ENCODE measurements at regions not wholly inside any gene's neighbourhood (a gene's known extent, or its start where the extent isn't known, plus 50 kb on each side); places are given as distances from the start of the nearest gene placed in this dataset.

DNA sequence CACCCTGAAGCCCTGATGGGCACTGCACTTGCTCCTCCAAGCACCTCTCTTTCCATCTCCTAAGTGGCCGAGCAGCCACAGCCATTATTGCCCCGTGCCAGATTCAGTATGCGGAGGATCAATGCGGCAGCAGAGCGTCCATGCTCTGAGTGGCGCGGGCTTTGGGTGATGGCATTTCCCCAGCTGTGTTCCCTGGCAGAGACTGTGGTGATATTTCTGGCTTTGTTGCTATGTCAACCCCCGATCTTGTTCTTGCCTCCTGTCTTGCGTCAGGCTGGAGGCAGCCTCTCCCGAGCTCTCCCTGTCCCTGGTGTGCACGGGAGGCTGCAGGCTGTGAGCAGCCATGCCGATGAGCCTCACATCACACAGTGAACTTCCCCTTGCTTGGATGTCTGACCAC lies 1018.6 kb downstream of the TBC1D22A start:
- H4K20me1 ChIP-seq (ENCODE audit: insufficient read depth, low read depth, low read length), result no peaks in the 10 kb centered on the region
- no peak overlapping the region for H3K4me3 ChIP-seq (ENCODE audit: low read length)
- no peaks in the 10 kb centered on the region for H3K27me3 ChIP-seq (ENCODE audit: low read length)
- no peak overlapping the region for H3K9ac ChIP-seq (ENCODE audit: low read length)
- H3K9me3 ChIP-seq (ENCODE audit: low read length), result no peaks in the 10 kb centered on the region
- no peaks in the 10 kb centered on the region for H3K36me3 ChIP-seq (ENCODE audit: insufficient read depth, low read length)
- no peaks in the 10 kb centered on the region for H3K4me1 ChIP-seq (ENCODE audit: low read length)
- no peak for DNase-seq
- H3K9me2 ChIP-seq (replicated peaks; ENCODE audit: insufficient read depth, low read length), result no peaks in the 10 kb centered on the region
- H2AFZ ChIP-seq (ENCODE audit: low read length), result no peak overlapping the region
- no peak overlapping the region for H3K27ac ChIP-seq (ENCODE audit: low read length)
- no peak overlapping the region for H3K4me2 ChIP-seq (ENCODE audit: low read depth, low read length, poor library complexity, severe bottlenecking)
- no peaks in the 10 kb centered on the region for H3K79me2 ChIP-seq (ENCODE audit: low read length)

DNA sequence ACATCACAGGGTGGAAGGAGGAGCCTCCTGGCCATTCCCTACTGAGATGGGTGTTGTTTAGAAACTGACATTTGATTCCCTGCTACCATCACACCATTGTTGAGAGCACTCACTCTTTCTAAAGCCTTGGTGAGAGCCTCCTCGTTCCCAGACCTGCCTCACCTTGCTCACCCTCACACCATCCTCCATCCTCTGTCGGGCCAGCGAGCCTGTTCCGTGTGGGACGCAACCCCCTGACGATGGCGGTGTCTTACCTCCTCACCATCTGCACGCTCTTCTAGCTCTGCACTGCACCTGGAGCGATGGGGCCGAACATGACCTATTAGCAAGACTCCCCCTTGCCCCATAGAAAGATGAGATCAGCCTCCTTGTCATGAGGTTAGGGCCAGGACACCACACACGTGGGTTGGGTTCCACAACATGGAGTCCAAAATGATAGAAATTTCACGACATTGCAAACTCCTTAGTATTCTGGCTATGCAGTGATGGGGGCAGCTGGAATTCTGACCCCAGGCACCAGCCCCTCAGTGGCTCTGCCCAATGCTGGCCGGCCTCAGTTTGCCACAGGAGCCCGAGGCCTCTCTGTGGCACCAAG lies 1017.9 kb downstream of the TBC1D22A start:
- H3K27ac ChIP-seq (ENCODE audit: low read length), result no peak overlapping the region
- H4K20me1 ChIP-seq (ENCODE audit: insufficient read depth, low read depth, low read length), result no peaks in the 10 kb centered on the region
- H3K4me3 ChIP-seq (ENCODE audit: low read length), result no peak overlapping the region
- no peaks in the 10 kb centered on the region for H3K4me1 ChIP-seq (ENCODE audit: low read length)
- no peaks in the 10 kb centered on the region for H3K79me2 ChIP-seq (ENCODE audit: low read length)
- DNase-seq, result no peak
- no peaks in the 10 kb centered on the region for H3K27me3 ChIP-seq (ENCODE audit: low read length)
- H3K4me2 ChIP-seq (ENCODE audit: low read depth, low read length, poor library complexity, severe bottlenecking), result no peak overlapping the region
- H3K9me2 ChIP-seq (replicated peaks; ENCODE audit: insufficient read depth, low read length), result no peaks in the 10 kb centered on the region
- H3K9ac ChIP-seq (ENCODE audit: low read length), result no peak overlapping the region
- H2AFZ ChIP-seq (ENCODE audit: low read length), result no peak overlapping the region
- no peaks in the 10 kb centered on the region for H3K36me3 ChIP-seq (ENCODE audit: insufficient read depth, low read length)
- no peaks in the 10 kb centered on the region for H3K9me3 ChIP-seq (ENCODE audit: low read length)

DNA sequence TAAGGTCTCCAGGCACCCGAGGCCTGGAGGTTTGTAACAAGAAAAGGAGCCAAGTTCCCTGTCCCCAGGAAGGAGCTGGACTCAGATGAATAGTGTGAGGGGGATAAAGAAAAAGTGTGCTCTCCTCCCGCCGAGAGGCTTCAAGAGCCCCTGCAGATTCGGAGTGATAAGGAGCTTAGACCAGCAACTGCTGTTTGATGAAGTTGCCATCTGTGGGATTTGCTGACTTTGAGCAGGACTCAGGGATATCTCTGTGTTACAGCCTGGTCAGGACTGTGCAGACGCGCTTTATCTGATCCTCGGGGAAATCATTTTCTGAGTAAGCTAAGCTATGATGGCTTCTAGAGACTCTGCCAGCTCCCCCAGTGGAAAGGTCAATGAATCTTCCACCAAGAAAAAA lies 1017.0 kb downstream of the TBC1D22A start:
- H3K4me1 ChIP-seq (ENCODE audit: low read length), result no peaks in the 10 kb centered on the region
- H3K9me3 ChIP-seq (ENCODE audit: low read length), result no peaks in the 10 kb centered on the region
- H3K9me2 ChIP-seq (replicated peaks; ENCODE audit: insufficient read depth, low read length), result no peaks in the 10 kb centered on the region
- no peak overlapping the region for H3K4me3 ChIP-seq (ENCODE audit: low read length)
- no peak overlapping the region for H3K27ac ChIP-seq (ENCODE audit: low read length)
- no peak overlapping the region for H3K9ac ChIP-seq (ENCODE audit: low read length)
- H4K20me1 ChIP-seq (ENCODE audit: insufficient read depth, low read depth, low read length), result no peaks in the 10 kb centered on the region
- no peaks in the 10 kb centered on the region for H3K36me3 ChIP-seq (ENCODE audit: insufficient read depth, low read length)
- no peak overlapping the region for H3K4me2 ChIP-seq (ENCODE audit: low read depth, low read length, poor library complexity, severe bottlenecking)
- DNase-seq, result no peak
- H2AFZ ChIP-seq (ENCODE audit: low read length), result no peak overlapping the region
- no peaks in the 10 kb centered on the region for H3K27me3 ChIP-seq (ENCODE audit: low read length)
- H3K79me2 ChIP-seq (ENCODE audit: low read length), result no peaks in the 10 kb centered on the region

DNA sequence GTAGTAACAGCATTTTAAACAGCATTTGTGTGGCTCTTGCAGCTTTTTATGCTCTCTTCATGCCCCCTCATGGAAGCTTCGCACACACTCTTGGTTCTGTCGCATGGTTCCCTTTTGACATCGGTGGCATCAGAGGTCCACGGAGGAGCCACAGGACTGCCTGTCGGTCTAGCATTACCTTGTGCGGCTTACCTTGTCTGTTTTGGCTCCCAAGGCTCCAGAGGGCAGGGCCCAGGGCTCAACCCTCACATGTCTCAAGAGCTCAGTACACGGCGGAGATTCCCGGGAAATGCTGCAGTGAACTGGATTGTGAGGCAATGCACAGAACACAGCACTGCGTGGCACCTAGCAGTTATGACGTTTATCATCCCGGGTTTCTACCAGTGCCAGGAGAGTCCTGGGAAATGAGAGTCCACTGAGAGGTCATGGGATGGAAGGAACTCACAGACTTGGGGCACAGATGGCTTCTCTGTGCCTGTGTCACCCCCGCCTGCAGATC lies 1015.8 kb downstream of the TBC1D22A start:
- no peaks in the 10 kb centered on the region for H3K9me2 ChIP-seq (replicated peaks; ENCODE audit: insufficient read depth, low read length)
- no peak overlapping the region for H2AFZ ChIP-seq (ENCODE audit: low read length)
- no peaks in the 10 kb centered on the region for H3K9me3 ChIP-seq (ENCODE audit: low read length)
- DNase-seq, result no peak
- no peak overlapping the region for H3K4me3 ChIP-seq (ENCODE audit: low read length)
- no peak overlapping the region for H3K9ac ChIP-seq (ENCODE audit: low read length)
- no peaks in the 10 kb centered on the region for H3K4me1 ChIP-seq (ENCODE audit: low read length)
- H3K27me3 ChIP-seq (ENCODE audit: low read length), result no peaks in the 10 kb centered on the region
- no peaks in the 10 kb centered on the region for H3K79me2 ChIP-seq (ENCODE audit: low read length)
- H4K20me1 ChIP-seq (ENCODE audit: insufficient read depth, low read depth, low read length), result no peaks in the 10 kb centered on the region
- H3K4me2 ChIP-seq (ENCODE audit: low read depth, low read length, poor library complexity, severe bottlenecking), result no peak overlapping the region
- H3K36me3 ChIP-seq (ENCODE audit: insufficient read depth, low read length), result no peaks in the 10 kb centered on the region
- H3K27ac ChIP-seq (ENCODE audit: low read length), result no peak overlapping the region

DNA sequence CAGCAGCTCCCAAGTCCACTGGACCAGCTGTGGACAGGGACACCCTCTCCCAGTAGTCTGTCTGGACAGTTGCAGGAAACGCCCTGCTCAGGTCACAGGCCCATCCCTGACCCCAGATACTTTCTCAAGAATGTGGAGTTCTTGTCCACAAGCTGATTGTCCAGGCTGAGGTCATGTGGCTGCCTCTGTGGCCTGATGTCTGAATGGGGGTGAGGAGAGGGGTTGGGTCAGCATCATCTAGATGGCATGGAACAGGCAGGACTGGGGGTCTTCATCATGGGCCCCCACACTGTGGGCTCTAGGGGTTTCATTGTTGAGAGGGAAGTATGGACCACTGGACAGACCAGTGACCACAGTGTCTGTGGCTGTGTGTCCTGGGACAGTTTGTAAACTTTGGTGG lies 1015.0 kb downstream of the TBC1D22A start:
- H3K4me1 ChIP-seq (ENCODE audit: low read length), result no peaks in the 10 kb centered on the region
- no peaks in the 10 kb centered on the region for H3K79me2 ChIP-seq (ENCODE audit: low read length)
- no peak overlapping the region for H2AFZ ChIP-seq (ENCODE audit: low read length)
- H3K4me2 ChIP-seq (ENCODE audit: low read depth, low read length, poor library complexity, severe bottlenecking), result no peak overlapping the region
- DNase-seq, result no peak
- H3K27me3 ChIP-seq (ENCODE audit: low read length), result no peaks in the 10 kb centered on the region
- H3K9ac ChIP-seq (ENCODE audit: low read length), result no peak overlapping the region
- H3K27ac ChIP-seq (ENCODE audit: low read length), result no peak overlapping the region
- H3K4me3 ChIP-seq (ENCODE audit: low read length), result no peak overlapping the region
- no peaks in the 10 kb centered on the region for H3K36me3 ChIP-seq (ENCODE audit: insufficient read depth, low read length)
- no peaks in the 10 kb centered on the region for H4K20me1 ChIP-seq (ENCODE audit: insufficient read depth, low read depth, low read length)
- no peaks in the 10 kb centered on the region for H3K9me2 ChIP-seq (replicated peaks; ENCODE audit: insufficient read depth, low read length)
- no peaks in the 10 kb centered on the region for H3K9me3 ChIP-seq (ENCODE audit: low read length)

DNA sequence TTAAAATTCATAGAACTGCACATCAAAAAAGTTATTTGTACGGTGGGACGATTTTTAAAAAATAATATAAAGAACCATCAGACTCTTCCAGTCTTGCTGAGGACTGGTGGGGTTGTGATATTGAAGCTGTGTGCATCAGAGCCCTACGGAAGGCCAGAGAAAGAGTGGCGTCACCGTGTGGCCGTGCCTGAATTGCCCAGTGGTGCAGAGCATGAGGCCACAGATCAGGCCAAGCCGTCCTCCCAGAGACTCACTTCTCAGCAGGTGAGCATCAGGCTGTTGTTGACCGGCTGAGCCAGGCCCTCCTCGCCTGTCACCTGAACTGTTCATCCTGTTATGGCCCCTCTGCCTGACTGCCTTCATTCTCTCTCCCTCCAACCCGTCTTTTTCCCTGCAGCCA lies 1013.9 kb downstream of the TBC1D22A start:
- no peaks in the 10 kb centered on the region for H3K27me3 ChIP-seq (ENCODE audit: low read length)
- H2AFZ ChIP-seq (ENCODE audit: low read length), result no peak overlapping the region
- H3K9ac ChIP-seq (ENCODE audit: low read length), result no peak overlapping the region
- H3K9me2 ChIP-seq (replicated peaks; ENCODE audit: insufficient read depth, low read length), result no peaks in the 10 kb centered on the region
- no peaks in the 10 kb centered on the region for H3K36me3 ChIP-seq (ENCODE audit: insufficient read depth, low read length)
- H3K4me2 ChIP-seq (ENCODE audit: low read depth, low read length, poor library complexity, severe bottlenecking), result no peak overlapping the region
- H3K79me2 ChIP-seq (ENCODE audit: low read length), result no peaks in the 10 kb centered on the region
- peak; percentile 43 for DNase-seq
- H3K4me3 ChIP-seq (ENCODE audit: low read length), result no peak overlapping the region
- H3K27ac ChIP-seq (ENCODE audit: low read length), result no peak overlapping the region
- H4K20me1 ChIP-seq (ENCODE audit: insufficient read depth, low read depth, low read length), result no peaks in the 10 kb centered on the region
- H3K9me3 ChIP-seq (ENCODE audit: low read length), result no peaks in the 10 kb centered on the region
- H3K4me1 ChIP-seq (ENCODE audit: low read length), result no peaks in the 10 kb centered on the region

DNA sequence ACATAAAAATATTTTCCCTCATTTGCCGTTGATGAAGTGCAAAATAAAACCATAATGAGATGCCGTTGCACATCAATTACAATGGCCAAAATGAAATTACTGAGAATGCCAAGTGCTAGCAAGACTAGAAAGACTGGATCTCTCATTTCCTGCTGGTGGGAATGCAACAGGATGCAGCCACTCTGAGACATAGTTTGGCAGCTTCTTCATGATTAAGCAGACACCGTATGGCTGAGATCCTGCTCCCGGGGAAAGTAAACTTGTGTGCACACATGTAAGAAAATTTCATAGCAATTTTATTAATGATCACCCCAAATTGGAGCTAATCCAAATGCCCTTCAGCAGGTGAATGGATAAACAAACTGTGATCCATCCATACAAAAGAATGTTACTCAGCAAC lies 1013.2 kb downstream of the TBC1D22A start:
- Histone ChIP-seq H2AFZ (ENCODE audit: low read length) (no peak overlapping the region), H3K79me2 (ENCODE audit: low read length) (no peaks in the 10 kb centered on the region), H3K9me2 (replicated peaks; ENCODE audit: insufficient read depth, low read length) (no peaks in the 10 kb centered on the region), H3K9ac (ENCODE audit: low read length) (no peak overlapping the region), H3K4me2 (ENCODE audit: low read depth, low read length, poor library complexity, severe bottlenecking) (no peak overlapping the region), H3K36me3 (ENCODE audit: insufficient read depth, low read length) (no peaks in the 10 kb centered on the region), H3K9me3 (ENCODE audit: low read length) (no peaks in the 10 kb centered on the region), H3K27ac (ENCODE audit: low read length) (no peak overlapping the region), H3K4me1 (ENCODE audit: low read length) (no peaks in the 10 kb centered on the region), H3K4me3 (ENCODE audit: low read length) (no peak overlapping the region), H3K27me3 (ENCODE audit: low read length) (no peaks in the 10 kb centered on the region), H4K20me1 (ENCODE audit: insufficient read depth, low read depth, low read length) (no peaks in the 10 kb centered on the region)
- no peak for DNase-seq

DNA sequence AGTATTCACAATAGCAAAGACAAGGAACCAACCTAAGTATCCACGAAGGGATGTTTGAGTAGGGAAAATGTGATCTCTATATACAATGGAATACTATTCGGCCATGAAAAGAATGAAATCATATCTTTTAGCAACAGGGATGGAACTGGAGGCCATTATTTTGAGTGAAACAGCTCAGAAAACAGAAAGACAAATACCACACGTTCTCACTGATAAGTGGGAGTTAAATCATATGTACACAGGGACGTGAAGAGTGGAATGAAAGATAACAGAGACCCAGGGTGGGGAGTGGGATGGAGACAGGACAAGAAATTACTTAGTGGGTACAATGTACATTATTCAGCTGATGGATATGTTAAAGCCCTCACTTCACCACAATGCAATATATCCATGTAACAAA lies 1012.7 kb downstream of the TBC1D22A start:
- no peak overlapping the region for H2AFZ ChIP-seq (ENCODE audit: low read length)
- no peak for DNase-seq
- H3K79me2 ChIP-seq (ENCODE audit: low read length), result no peaks in the 10 kb centered on the region
- no peaks in the 10 kb centered on the region for H4K20me1 ChIP-seq (ENCODE audit: insufficient read depth, low read depth, low read length)
- no peak overlapping the region for H3K4me3 ChIP-seq (ENCODE audit: low read length)
- H3K36me3 ChIP-seq (ENCODE audit: insufficient read depth, low read length), result no peaks in the 10 kb centered on the region
- H3K27me3 ChIP-seq (ENCODE audit: low read length), result no peaks in the 10 kb centered on the region
- no peaks in the 10 kb centered on the region for H3K4me1 ChIP-seq (ENCODE audit: low read length)
- no peaks in the 10 kb centered on the region for H3K9me3 ChIP-seq (ENCODE audit: low read length)
- H3K27ac ChIP-seq (ENCODE audit: low read length), result no peak overlapping the region
- H3K9me2 ChIP-seq (replicated peaks; ENCODE audit: insufficient read depth, low read length), result no peaks in the 10 kb centered on the region
- no peak overlapping the region for H3K9ac ChIP-seq (ENCODE audit: low read length)
- no peak overlapping the region for H3K4me2 ChIP-seq (ENCODE audit: low read depth, low read length, poor library complexity, severe bottlenecking)

DNA sequence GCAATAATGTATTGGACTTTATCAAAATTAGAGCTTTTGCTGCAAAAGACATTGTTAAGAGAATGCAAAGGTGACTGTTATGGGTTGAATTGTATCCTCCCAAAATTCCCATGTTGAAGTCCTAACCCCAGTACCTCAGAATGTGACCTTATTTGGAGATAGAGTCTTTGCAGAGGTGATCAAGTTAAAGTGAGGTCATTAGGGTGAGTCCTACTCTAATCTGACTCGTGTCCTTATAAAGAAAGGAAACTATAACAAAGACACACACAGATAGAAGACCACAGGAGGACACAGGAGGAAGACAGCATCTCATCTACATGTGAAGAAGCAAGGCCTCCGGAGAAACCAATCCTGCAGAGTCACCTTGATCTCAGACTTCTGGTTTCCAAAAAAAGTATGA lies 1011.2 kb downstream of the TBC1D22A start:
- no peak for DNase-seq
- no peaks in the 10 kb centered on the region for H3K27me3 ChIP-seq (ENCODE audit: low read length)
- H4K20me1 ChIP-seq (ENCODE audit: insufficient read depth, low read depth, low read length), result no peaks in the 10 kb centered on the region
- no peaks in the 10 kb centered on the region for H3K9me2 ChIP-seq (replicated peaks; ENCODE audit: insufficient read depth, low read length)
- H2AFZ ChIP-seq (ENCODE audit: low read length), result no peak overlapping the region
- no peak overlapping the region for H3K4me3 ChIP-seq (ENCODE audit: low read length)
- no peak overlapping the region for H3K9ac ChIP-seq (ENCODE audit: low read length)
- H3K36me3 ChIP-seq (ENCODE audit: insufficient read depth, low read length), result no peaks in the 10 kb centered on the region
- H3K79me2 ChIP-seq (ENCODE audit: low read length), result no peaks in the 10 kb centered on the region
- H3K27ac ChIP-seq (ENCODE audit: low read length), result no peak overlapping the region
- no peak overlapping the region for H3K4me2 ChIP-seq (ENCODE audit: low read depth, low read length, poor library complexity, severe bottlenecking)
- H3K9me3 ChIP-seq (ENCODE audit: low read length), result no peaks in the 10 kb centered on the region
- H3K4me1 ChIP-seq (ENCODE audit: low read length), result no peaks in the 10 kb centered on the region

Data from Karpas-422 (cell line).